AG10803 (cell line): ENCODE measurements at regions not wholly inside any gene's neighbourhood (a gene's known extent, or its start where the extent isn't known, plus 50 kb on each side); places are given as distances from the start of the nearest gene placed in this dataset.

Source experiments
- DNase-seq: peaks from one replicate; pipeline ENCODE4 v3.0.0; 2010; ENCODE audit warnings: low read depth
- H3K4me3 ChIP-seq: 2 replicates; pipeline ENCODE4 v1.5.1; 2011; ENCODE audit warnings: mild to moderate bottlenecking, low read length, control low read depth
- CTCF ChIP-seq: conservative IDR thresholded peaks from 2 replicates; pipeline ENCODE4 v1.5.1; 2011; ENCODE audit warnings: mild to moderate bottlenecking, low read length, control low read depth, inconsistent platforms

DNA sequence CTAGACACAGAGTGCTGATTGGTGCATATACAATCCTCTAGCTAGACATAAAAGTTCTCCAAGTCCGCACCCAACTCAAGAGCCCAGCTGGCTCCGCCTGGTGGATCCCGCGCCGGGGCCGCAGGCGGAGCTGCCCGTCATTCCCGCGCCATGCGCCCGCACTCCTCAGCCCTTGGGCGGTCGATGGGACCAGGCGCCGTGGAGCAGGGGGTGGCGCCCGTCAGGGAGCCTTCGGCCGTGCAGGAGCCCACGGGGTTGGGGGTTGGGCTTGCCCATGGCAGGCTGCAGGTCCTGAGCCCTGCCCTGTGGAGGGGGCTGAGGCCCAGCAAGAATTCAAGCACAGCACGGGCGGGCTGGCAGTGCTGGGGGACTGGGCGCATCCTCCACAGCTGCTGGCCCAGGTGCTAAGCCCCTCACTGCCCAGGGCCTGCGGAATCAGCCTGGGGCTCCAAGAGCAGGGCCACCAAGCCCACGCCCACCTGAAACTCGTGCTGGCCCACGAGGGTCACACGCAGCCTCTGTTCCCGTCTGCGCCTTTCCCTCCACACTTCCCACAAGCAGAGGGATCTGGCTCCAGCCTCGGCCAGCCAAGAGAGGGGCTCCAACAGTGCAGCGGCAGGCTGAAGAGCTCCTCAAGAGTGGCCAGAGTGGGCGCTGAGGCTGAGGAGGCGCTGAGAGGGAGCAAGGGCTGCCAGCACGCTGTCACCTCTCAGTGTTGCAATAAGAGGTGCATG is 604.2 kb upstream of the POM121L12 start:
- no peak for DNase-seq
- TF ChIP-seq CTCF = no peak
- H3K4me3 ChIP-seq = no peak overlapping the region

DNA sequence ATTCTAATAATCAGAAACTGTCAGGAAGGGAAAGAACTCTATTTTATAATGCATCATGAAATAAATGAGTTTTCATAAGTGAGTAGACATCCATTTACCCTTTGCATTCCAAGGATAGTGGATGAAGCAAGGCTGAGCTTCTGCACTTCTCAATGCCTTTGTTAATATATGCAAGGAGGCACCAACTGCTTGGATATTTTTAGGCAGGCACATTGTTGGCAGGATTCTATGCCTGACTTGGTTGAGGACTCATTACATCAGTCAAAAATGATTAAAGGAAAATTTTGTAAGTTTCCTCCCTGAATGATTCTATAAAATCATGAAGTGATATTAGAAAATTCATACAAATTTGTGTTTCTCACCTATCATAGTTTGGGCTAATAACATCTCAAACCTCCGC is 612.2 kb upstream of the POM121L12 start:
- TF ChIP-seq CTCF = no peak
- no peak overlapping the region for H3K4me3 ChIP-seq
- no peak for DNase-seq

DNA sequence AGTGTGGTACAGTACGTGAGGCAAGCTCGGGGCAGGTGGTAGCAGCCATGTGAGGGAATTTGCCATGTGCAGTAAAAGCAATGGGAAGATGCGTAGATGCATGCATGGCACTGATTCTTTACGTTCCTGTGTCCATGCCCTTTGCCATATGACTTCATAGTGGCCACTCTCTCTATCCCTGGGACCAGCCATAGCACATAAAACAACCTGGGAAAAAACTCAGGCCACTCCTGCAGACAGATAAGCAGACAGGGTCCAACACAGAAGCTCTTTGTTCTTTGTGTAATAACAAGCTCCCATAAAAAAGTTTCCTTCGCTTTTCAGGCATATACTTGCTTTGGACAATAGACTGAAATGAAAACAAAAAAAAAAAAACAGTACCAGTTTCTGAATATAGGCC is 622.4 kb upstream of the POM121L12 start:
- TF ChIP-seq CTCF = no peak
- no peak for DNase-seq
- no peak overlapping the region for H3K4me3 ChIP-seq

DNA sequence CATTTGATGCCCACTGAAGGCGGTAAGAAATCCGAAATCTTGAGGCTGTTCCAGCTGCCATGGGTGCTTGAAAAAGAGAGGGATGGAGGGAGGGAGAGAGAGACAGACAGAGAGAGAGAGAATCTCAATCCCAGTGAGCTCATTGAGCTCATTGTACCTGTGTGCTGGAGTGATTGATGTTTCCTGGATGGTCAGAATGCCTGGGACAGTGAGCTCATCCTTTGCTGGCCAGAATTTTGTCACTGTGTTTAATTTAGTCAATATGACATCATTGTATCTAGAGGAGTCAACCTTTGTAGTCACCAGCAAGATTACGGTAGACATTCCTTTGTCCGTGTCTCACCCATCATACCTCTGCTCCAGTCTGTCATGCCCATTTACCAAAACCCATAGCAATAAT is 625.4 kb upstream of the POM121L12 start:
- no peak for DNase-seq
- H3K4me3 ChIP-seq = no peak overlapping the region
- no peak for TF ChIP-seq CTCF

GRCh38 chr7:52406808-52407207 is 628.6 kb upstream of the POM121L12 start:
- no peak for DNase-seq
- TF ChIP-seq CTCF = no peak
- no peak overlapping the region for H3K4me3 ChIP-seq

- DNase-seq = no peak
- H3K4me3 ChIP-seq = no peak overlapping the region
- TF ChIP-seq CTCF = no peak
Observed at GRCh38 chr7:52382731-52383130, 652.7 kb upstream of the POM121L12 start.

DNA sequence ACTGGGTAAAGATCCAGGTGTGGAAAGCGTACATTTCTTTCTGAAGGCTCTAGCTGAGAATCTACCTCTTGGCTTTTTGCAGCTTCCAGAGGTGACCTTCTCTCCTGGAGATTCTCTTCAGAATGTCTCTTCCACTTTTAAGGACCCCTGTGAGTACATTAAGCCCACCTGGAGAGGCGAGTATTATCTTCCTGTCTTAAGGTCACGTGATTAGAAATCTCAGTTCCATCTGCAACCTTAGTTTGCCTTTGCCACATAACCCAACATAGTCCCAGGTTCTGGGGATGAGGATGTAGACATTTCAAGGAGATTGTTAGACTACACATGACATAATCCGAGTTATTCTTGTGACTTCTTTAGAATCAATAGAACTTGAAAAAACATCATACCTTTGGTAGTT is 665.5 kb upstream of the POM121L12 start:
- no peak for DNase-seq
- no peak overlapping the region for H3K4me3 ChIP-seq
- TF ChIP-seq CTCF = no peak
